CD14-positive monocyte (primary cell): ENCODE measurements at regions not wholly inside any gene's neighbourhood (a gene's known extent, or its start where the extent isn't known, plus 50 kb on each side); places are given as distances from the start of the nearest gene placed in this dataset.

ENCODE experiments used
- DNase-seq, 3 donors: peaks; one replicate each; pipeline ENCODE4 v3.0.0-alpha.2; 2011 to 2022
- H2AFZ ChIP-seq: 2 replicates; pipeline ENCODE4 v1.6.0; 2012; ENCODE audit warnings: mild to moderate bottlenecking, low read depth, low read length, inconsistent platforms; ENCODE audit not compliant: insufficient read depth, poor library complexity, severe bottlenecking
- H3K27ac ChIP-seq, 2 donors: 1 replicate in 1 of 2; 2 replicates in 1 of 2; pipeline ENCODE4 v1.5.1; 2012 to 2013; ENCODE audit warnings: low read length in 2 of 2, control low read depth in 1 of 2, inconsistent platforms in 1 of 2, low read depth in 1 of 2, mild to moderate bottlenecking in 1 of 2
- H3K27me3 ChIP-seq, 2 donors: one replicate each; pipeline versions ENCODE4 v1.6.0 to v1.6.1; 2011 to 2013; ENCODE audit warnings: low read length in 2 of 2; ENCODE audit not compliant: control insufficient read depth in 2 of 2, insufficient read depth in 2 of 2
- H3K36me3 ChIP-seq, 2 donors: replicated peaks in 1 of 2; 1 replicate in 1 of 2; 2 replicates in 1 of 2; pipeline versions ENCODE4 v1.5.1 to v1.6.1; 2012 to 2013; ENCODE audit warnings: low read length in 2 of 2, control low read depth in 1 of 2, inconsistent platforms in 1 of 2, mild to moderate bottlenecking in 1 of 2; ENCODE audit not compliant: insufficient read depth in 2 of 2, control insufficient read depth in 1 of 2
- H3K4me1 ChIP-seq, 2 donors: 1 replicate in 1 of 2; 2 replicates in 1 of 2; pipeline versions ENCODE4 v1.5.1 to v1.6.1; 2012 to 2013; ENCODE audit warnings: low read length in 2 of 2, control low read depth in 1 of 2, inconsistent platforms in 1 of 2, mild to moderate bottlenecking in 1 of 2, moderate library complexity in 1 of 2; ENCODE audit not compliant: insufficient read depth in 2 of 2, control insufficient read depth in 1 of 2
- H3K4me2 ChIP-seq: replicated peaks from 2 replicates; pipeline ENCODE3; 2012; ENCODE audit warnings: low read length, moderate library complexity, mild to moderate bottlenecking; ENCODE audit not compliant: poor library complexity, severe bottlenecking; ENCODE audit errors: extremely low read depth
- H3K4me3 ChIP-seq, 3 experiments: fragments of 200-600 bp in 1 of 3; sonication (generic) in 1 of 3; replicated peaks in 1 of 3; 1 replicate in 2 of 3; 2 replicates in 1 of 3; pipeline ENCODE4 v1.5.1; 2011 to 2013; ENCODE audit warnings: low read length in 3 of 3, mild to moderate bottlenecking in 3 of 3, control low read depth in 2 of 3, low read depth in 2 of 3, inconsistent platforms in 1 of 3, moderate library complexity in 1 of 3
- H3K79me2 ChIP-seq: 2 replicates; pipeline ENCODE4 v1.6.0; 2012; ENCODE audit warnings: mild to moderate bottlenecking, control low read depth, inconsistent platforms, low read length, moderate library complexity; ENCODE audit not compliant: insufficient read depth
- H3K9ac ChIP-seq: 2 replicates; pipeline ENCODE4 v1.6.0; 2017; ENCODE audit warnings: low read length, mild to moderate bottlenecking; ENCODE audit not compliant: insufficient read depth, poor library complexity, severe bottlenecking
- H3K9me3 ChIP-seq, 2 donors: replicated peaks in 1 of 2; 1 replicate in 1 of 2; 2 replicates in 1 of 2; pipeline versions ENCODE4 v1.5.1 to v1.6.1; 2012 to 2013; ENCODE audit warnings: low read length in 2 of 2, control low read depth in 1 of 2; ENCODE audit not compliant: control insufficient read depth in 1 of 2, insufficient read depth in 1 of 2
- H4K20me1 ChIP-seq: 2 replicates; pipeline ENCODE4 v1.6.0; 2012; ENCODE audit warnings: mild to moderate bottlenecking, low read length, control low read depth, moderate library complexity; ENCODE audit not compliant: insufficient read depth
- H3K27ac Mint-ChIP-seq, 7 donors: one replicate each; pipeline ENCODE4 v1.8.0; 2020; ENCODE audit warnings: mild to moderate bottlenecking in 7 of 7, mixed read lengths in 7 of 7, moderate library complexity in 6 of 7, inconsistent platforms in 2 of 7
- H3K27me3 Mint-ChIP-seq, 3 donors: one replicate each; pipeline ENCODE4 v1.8.0; 2021 to 2022; ENCODE audit warnings: low read depth in 3 of 3, mild to moderate bottlenecking in 3 of 3, mixed read lengths in 3 of 3, moderate library complexity in 3 of 3, inconsistent platforms in 1 of 3
- H3K36me3 Mint-ChIP-seq, 2 donors: one replicate each; pipeline ENCODE4 v1.8.0; 2020; ENCODE audit warnings: mixed read lengths in 2 of 2, inconsistent platforms in 1 of 2, mild to moderate bottlenecking in 1 of 2
- H3K4me1 Mint-ChIP-seq: one replicate; pipeline ENCODE4 v1.8.0; 2020; ENCODE audit warnings: mild to moderate bottlenecking, mixed read lengths
- H3K4me3 Mint-ChIP-seq, 2 donors: one replicate each; pipeline ENCODE4 v1.8.0; 2020; ENCODE audit warnings: mild to moderate bottlenecking in 2 of 2, mixed read lengths in 2 of 2, moderate library complexity in 1 of 2
- H3K9me3 Mint-ChIP-seq, 7 donors: one replicate each; pipeline ENCODE4 v1.8.0; 2020 to 2022; ENCODE audit warnings: mixed read lengths in 7 of 7, mild to moderate bottlenecking in 6 of 7, moderate library complexity in 6 of 7, inconsistent platforms in 2 of 7
- WGBS: methylation state at CpG from one replicate; pipeline ENCODE4 v1.1.5; 2013; ENCODE audit warnings: missing lambda C conversion rate; ENCODE audit not compliant: insufficient coverage; 5-methylcytosine and 5-hydroxymethylcytosine counted together
- intact Hi-C, 2 donors: fragments of 100-400 bp; cut with micrococcal nuclease; formaldehyde crosslinking; loops; one replicate each; pipeline versions ENCODE4 v1.15.0 to v1.15.1; 2023
- TF ChIP-seq, protein P1 (sequence below): fragments of 200-600 bp; IDR thresholded peaks from one replicate; pipeline ENCODE4 v1.8.0; 2022; ENCODE audit warnings: antibody characterized with exemption, mild to moderate bottlenecking

DNA sequence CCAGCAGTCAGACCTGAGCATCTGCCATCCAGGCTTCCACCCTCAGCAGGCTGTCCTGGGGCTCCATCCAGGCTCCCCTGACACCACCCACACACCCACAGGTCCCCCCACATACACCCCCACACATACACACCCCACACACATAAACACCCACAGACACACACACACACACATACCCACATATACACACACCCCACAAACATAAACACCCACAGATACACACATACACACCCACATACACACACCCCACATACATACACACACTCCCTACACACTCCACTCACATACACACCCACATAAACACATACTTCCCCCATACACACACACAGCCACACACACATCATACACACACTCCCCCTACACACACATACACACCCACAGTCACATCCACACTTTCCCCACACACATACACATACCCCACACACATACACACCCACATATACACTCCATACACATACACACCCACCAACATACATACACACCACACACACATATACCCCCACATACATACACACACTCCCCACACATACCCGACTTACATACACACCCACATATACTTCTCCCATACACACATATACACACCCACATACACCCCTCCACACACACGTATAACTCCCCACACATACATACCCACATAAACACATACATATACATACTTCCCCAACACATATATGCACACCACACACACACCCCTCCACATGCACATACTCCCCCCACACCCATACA, 183.3 kb upstream of the ETAA1 start:
- Histone ChIP-seq H3K4me3 (no peak overlapping the region), H3K36me3 (no peaks in the 10 kb centered on the region), H3K79me2 (no peaks in the 10 kb centered on the region), H2AFZ (no peak overlapping the region), H4K20me1 (no peaks in the 10 kb centered on the region), H3K4me2 (no peak overlapping the region), H3K9me3 (no peaks in the 10 kb centered on the region), H3K27ac (no peak overlapping the region), H3K27me3 (no peaks in the 10 kb centered on the region), H3K4me1 (no peaks in the 10 kb centered on the region), H3K9ac (no peak overlapping the region)
- no peak overlapping the region for H3K4me3 Mint-ChIP-seq
- WGBS: 96% methylated on average over 2 of the region's 2 CpGs
- peaks cover 0 to 6% (median 0%) of the 10 kb centered on the region in 3 donors for H3K27me3 Mint-ChIP-seq
- H3K4me1 Mint-ChIP-seq: no peaks in the 10 kb centered on the region
- no peak for DNase-seq
- intact Hi-C loops: no loop called here
- H3K27ac Mint-ChIP-seq: no peak overlapping the region
- no peaks in the 10 kb centered on the region for H3K36me3 Mint-ChIP-seq
- H3K9me3 Mint-ChIP-seq: peaks cover 0 to 4% (median 2%) of the 10 kb centered on the region in 7 donors
- TF ChIP-seq, protein P1, sequence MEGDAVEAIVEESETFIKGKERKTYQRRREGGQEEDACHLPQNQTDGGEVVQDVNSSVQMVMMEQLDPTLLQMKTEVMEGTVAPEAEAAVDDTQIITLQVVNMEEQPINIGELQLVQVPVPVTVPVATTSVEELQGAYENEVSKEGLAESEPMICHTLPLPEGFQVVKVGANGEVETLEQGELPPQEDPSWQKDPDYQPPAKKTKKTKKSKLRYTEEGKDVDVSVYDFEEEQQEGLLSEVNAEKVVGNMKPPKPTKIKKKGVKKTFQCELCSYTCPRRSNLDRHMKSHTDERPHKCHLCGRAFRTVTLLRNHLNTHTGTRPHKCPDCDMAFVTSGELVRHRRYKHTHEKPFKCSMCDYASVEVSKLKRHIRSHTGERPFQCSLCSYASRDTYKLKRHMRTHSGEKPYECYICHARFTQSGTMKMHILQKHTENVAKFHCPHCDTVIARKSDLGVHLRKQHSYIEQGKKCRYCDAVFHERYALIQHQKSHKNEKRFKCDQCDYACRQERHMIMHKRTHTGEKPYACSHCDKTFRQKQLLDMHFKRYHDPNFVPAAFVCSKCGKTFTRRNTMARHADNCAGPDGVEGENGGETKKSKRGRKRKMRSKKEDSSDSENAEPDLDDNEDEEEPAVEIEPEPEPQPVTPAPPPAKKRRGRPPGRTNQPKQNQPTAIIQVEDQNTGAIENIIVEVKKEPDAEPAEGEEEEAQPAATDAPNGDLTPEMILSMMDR: no peak

GRCh38 chr2:67214585-67215185, 182.4 kb upstream of the ETAA1 start:
- no peaks in the 10 kb centered on the region for H3K27me3 ChIP-seq
- intact Hi-C loops: no loop called here
- H3K9me3 ChIP-seq: no peaks in the 10 kb centered on the region
- H4K20me1 ChIP-seq: no peaks in the 10 kb centered on the region
- Mint-ChIP-seq H3K27ac (no peak overlapping the region), H3K36me3 (no peaks in the 10 kb centered on the region), H3K9me3 (peaks cover 0 to 4% (median 2%) of the 10 kb centered on the region in 7 donors), H3K4me1 (no peaks in the 10 kb centered on the region), H3K4me3 (no peak overlapping the region), H3K27me3 (peaks cover 0 to 6% (median 0%) of the 10 kb centered on the region in 3 donors)
- no peak overlapping the region for H2AFZ ChIP-seq
- no peaks in the 10 kb centered on the region for H3K79me2 ChIP-seq
- no peaks in the 10 kb centered on the region for H3K36me3 ChIP-seq
- 87% methylated on average over 5 of the region's 5 CpGs for WGBS
- no peak overlapping the region for H3K4me3 ChIP-seq
- H3K9ac ChIP-seq: no peak overlapping the region
- no peak overlapping the region for H3K4me2 ChIP-seq
- no peaks in the 10 kb centered on the region for H3K4me1 ChIP-seq
- no peak for DNase-seq
- TF ChIP-seq, protein P1: no peak
- no peak overlapping the region for H3K27ac ChIP-seq
